CD4-positive, alpha-beta T cell treated with Interleukin-15 for 4 hours (primary cell): ENCODE measurements at regions not wholly inside any gene's neighbourhood (a gene's known extent, or its start where the extent isn't known, plus 50 kb on each side); places are given as distances from the start of the nearest gene placed in this dataset.
"Not testable (repeated sequence)": the region's sequence is repeated elsewhere in the genome, so short reads cannot be mapped to it uniquely, and the experiment has no call there.

Experiments
- DNase-seq: peaks from one replicate; pipeline ENCODE4 v3.0.0-alpha.2; 2020; ENCODE audit warnings: low spot score

DNA sequence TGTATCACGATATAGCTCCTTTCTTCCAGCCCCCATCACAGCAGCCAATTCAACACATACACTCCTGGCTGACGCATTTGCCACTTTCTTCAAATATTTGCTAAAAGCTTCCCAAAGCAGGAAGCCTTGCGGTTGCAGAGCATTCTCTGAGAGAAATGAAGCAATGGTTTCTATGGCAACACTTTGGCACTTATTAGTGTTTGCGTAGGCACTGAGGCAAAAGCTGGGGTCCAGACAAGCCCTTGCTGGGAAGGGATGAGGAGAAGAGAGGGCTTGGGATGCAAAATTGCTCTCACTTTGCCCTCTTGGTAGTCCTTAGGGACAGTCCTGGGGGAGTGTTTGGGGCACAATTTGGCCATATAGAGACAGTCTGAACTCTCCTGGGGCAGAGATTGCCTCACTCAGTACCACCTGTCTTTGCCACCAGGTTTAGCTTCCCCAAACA is 55.0 kb upstream of the PAK3 start:
- peak; percentile 22 for DNase-seq

DNA sequence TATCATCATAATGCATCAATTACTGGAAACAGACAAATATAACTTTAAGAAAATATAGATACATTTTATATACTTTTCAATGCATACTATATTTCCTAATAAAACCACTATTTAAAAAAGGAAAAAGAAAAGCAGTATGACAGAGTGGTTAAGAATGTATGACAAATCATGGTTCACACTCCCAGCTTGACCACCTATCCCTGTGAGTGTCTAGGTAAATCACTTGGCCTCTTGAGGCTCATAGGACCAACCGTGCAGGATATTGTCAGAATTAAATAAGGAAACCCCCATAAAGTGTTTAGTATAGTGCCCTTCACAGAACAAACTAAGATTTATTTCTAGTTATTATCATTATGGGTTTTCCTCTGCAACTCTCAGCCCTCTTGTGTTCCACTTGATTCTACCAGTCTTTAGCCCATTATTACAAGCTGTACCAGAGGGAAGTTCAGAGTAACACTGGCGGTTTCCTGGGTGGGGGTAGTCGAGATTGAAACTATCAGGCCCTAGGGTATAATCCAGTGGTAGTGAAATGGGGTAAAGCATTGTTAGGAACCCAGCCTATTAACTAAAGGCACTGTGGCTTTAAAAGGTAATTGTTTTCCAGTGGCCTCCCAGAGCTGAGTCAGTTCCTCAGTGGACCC is 55.5 kb upstream of the PAK3 start:
- DNase-seq, result no peak

DNA sequence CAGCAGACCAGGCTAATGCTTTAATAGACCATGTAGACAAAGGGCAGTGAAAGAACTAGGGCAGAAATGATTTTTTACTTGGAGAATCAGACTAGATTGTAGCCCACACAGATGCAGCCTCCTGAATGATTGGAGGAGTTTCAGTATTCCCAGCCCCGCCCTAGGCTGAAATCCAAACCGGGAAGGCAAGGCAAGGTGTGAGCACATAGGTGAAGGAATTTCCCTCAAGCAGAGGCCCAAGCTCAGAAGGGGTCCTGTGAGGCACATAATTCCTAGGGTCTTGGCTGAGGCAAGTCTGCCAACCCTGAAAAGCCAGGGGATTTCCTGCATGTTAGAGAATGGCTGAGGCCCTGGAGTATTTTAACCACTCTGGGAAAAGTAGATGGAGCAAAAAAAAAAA is 56.4 kb upstream of the PAK3 start:
- DNase-seq, result no peak

DNA sequence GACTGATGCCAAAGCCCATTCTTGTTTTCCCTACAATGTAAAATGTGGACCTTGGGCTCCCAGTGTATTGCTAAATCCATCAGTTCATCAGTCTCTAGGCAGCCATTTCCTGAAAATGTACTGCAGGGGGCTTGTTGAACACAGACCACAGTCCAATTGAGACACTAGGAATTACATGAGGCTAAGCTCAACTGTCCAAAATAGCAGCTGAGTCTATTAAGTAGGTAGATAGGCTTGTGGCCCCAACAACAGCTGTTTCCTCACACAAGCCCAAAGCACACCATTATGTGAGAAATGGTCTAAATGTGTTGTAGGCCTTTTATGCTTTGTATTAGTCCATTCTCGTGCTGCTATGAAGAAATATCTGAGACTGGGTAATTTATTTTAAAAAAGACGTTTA is 60.0 kb upstream of the PAK3 start:
- no peak for DNase-seq

DNA sequence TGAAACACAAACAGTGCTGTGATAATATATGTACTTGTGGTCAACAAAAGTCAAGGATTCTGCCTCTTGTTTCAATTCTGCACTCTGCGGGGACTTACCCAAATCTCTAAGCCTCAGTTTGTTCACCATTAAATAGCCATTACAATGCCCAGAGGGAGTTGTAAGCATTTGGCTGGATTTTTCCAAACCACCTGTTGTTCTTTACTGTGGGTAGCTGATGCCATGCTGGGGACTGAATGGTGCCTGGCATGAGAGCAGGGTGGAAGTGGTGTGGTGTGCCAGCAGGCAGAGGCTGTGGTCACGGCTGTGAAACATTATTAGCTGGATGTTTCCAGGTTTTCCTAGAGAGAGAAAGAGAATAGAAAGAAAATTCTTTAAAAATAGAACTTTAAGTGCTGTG is 60.7 kb upstream of the PAK3 start:
- no peak for DNase-seq

DNA sequence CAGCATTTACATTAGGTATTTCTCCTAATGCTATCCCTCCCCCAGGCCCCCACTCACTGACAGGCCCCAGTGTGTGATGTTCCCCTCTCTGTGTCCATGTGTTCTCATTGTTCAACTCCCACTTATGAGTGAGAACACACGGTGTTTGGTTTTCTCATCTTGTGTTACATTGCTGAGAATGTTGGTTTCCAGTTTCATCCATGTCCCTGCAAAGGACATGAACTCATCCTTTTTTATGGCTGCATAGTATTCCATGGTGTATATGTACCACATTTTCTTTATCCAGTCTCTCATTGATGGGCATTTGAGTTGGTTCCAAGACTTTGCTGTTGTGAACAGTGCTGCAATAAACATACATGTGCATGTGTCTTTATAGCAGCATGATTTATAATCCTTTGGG is 73.0 kb upstream of the PAK3 start:
- DNase-seq, result not testable (repeated sequence)

DNA sequence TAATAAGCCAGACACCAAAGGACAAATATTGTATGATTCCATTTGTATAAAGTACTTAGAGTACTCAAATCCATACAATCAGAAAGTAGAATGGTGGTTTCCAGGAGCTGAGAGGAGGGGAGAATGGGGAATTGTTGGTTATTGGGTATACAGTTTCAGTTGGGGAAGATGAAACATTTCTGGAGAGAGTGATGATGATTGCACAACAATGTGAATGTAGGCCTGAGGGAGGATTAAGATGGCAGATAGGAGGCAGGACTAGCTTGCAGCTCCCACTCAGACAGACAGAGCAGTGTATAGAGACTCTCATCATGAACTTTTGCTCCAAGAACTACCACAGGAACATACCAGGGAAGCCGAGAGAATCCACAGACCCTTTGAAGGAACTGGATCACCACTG is 75.7 kb upstream of the PAK3 start:
- DNase-seq, result no peak

DNA sequence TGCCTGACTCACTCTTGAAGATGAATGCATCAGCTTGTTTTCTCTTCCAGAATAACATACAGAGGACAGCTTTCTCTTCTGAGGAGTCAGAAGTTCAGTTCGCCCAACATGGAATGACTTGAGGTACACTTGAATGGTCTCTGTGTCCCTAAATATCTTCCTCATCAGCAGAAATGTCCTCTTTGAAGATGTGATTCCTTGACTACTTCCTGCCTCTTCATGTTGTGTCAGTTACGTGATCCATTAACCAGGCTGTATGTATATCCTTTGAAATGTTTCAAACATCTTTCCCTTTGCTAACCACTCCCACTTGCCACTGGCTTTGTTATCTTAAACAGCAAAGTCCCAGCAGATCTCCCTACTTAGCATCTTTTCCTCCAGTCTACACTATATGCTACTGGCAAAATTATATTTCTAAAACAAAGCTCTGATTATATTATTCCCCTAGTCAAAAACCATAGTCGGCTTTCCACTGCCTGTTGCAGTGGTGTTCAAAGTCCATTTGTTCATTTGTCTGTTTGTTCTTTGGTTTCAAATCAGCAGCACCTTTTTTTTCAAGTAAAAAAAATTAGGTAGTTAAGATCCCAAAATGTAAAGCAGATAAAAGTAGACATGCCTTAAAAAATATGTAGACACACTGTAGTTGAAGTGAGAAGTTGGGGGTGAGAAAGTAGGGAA is 82.1 kb upstream of the PAK3 start:
- no peak for DNase-seq

DNA sequence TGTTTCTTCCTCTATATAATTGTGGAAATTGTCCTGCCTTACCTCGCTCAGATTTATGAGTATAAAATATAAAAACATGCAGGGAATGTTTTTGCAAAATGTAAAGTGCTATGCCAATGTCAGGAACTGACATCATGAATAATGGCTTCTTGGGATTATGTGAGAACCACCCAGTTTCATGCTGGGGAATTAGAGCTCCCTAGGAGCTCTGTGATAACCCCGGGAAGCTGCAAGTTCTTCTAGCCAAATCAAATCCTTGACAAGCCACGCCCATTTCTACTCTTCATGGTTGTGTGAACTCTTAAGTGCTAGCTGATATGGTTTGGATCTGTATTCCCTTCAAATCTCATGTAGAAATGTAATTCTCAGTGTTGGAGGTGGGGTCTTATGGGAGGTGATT is 85.9 kb upstream of the PAK3 start:
- DNase-seq, result no peak

DNA sequence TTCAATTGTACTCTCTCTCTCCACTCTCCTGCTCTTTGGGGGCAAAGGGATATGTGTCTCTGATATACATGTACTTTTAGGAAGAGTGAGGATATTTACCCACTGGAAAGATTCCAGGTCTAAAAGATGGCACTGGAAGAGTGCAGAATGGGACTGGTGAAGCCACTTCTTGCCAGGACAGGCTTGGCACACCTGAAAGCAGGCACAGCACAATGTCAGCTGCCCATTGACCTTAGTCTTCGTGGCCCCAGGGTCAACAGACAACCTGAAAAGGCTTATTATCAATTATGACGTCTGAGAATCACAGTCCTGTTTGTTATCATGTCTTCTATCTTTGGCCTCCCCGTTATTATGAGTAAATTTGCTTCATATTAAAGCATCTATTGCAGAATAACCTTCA is 86.7 kb upstream of the PAK3 start:
- DNase-seq, result no peak

DNA sequence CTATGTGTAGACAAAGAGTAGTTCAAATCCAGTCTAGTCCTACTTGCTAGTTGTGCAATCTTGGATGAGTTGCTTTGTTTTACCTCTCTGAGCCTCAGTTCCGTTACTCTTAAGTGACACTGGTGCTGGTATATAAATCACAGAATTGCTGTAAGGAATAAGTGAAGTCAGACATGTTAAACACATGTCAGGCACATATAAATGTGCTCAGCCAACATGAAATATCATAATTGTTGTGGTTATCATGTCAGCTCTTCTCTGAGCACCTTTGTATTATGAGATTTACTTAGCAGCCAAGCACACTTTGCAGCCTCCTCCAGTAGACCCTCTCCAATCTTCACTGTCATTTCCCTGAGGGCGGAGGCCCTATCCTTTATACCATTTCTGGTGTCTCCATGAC is 87.9 kb upstream of the PAK3 start:
- DNase-seq, result no peak

DNA sequence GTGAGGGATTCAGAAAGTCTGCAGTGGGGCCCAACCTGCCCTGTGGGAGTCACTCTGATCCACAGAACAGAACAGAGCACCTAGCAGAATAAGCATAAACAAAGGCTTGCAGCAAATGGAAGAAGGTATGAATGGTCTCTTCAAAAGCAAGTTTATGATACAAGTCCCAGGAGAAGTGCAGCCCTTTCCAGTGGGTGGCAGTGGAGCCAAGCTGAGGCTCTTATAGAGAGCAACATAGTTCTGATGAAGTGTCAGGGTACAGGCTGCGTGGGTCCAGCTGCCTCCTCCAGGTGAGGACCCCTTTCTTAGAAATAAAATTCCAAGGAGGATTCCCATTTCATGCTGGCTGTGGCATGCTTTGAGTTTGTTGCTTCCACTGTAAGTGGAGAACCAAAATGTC is 88.8 kb upstream of the PAK3 start:
- DNase-seq, result no peak

DNA sequence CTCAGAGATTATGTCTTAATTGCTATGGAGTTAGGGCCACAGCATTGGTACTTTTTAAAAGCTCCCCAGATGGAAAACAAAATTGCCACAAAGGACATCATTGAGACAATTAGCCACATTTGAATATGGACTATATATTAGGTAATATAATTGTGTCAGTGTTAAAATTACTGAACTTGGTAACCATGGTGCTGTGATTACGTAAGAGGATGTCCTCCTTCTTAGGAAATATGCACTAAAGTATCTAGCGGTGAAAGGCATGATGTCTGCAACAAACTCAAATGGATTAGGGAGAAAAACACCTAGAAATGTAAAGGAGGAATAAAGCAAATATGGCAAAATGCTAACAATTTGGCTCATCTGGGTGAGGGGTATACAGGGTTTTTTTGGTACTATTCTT is 89.9 kb upstream of the PAK3 start:
- DNase-seq, result no peak

DNA sequence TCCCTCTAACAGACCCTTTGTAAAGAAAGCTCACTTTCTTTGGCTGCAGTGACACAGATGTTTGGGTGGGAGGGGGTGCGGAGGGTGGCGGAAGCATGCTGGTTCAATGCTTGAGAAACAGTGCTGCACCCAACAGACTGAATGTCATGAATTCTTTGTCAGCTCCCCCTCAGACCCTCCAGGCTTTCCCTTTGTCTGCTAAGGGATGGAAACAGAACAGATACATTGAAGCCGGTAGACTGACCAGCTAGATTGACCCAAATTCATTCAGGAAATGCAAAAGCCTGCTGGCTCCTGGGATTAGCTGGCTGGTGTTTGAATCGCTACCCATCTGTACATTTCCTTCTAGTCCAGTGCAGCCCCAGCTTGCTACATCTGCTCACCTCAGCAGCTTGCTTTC is 90.8 kb upstream of the PAK3 start:
- no peak for DNase-seq

DNA sequence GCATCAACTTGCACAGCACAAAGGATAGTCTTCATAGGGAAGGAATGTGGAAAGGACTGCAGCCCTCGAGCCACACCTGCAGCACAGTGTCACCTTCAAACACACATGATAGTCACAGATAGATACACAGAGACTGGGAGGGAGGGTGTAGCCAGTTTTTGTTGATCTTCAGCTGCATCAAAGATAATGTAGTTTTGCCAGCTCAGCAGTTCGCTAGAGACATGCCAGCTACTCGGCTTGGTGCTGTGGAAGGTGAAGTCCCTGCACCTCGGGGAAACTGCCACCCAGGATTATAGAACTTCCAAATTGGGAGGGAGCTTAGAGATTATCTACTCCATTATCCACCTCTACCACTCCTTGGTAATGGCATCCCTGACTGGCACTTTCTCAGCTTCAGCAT is 92.9 kb upstream of the PAK3 start:
- no peak for DNase-seq

DNA sequence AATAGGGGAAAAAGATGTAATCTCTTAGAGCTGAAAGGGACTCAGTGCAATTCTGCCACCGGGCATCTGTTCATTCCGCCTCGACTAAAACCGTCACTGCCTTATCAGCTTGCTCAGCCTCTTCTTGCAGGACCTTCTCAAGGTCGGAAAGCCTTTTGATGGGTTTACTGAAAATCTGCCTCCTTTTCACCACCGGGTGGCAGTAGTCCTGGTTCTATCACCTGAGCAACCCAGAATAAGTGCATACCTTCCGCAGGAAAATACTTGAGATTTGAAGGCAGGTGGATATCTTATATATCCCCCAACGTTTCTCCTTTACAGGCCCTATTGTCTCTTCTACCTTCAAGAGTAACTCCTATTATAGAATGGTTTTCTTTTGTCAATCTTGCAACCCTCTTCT is 103.4 kb upstream of the PAK3 start:
- DNase-seq, result peak; percentile 16

DNA sequence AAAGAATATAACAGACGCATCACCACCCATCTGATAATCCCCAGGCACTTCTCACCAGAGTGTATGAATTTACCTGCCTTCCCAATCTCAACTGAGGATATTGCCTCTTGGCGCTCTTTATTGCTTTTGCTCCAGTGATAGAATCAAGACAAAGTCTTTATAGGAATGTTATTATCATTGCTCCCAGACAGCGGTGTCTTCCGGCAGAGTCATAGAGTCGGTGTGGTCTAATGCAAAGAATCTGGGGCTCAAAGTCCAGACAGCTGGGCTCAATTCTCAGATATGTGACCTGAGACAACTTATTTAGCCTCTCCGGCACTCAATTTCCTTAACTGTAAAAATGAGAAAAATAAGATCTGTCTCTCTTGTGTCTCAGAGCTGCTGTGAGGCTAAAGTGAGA is 106.1 kb upstream of the PAK3 start:
- no peak for DNase-seq

DNA sequence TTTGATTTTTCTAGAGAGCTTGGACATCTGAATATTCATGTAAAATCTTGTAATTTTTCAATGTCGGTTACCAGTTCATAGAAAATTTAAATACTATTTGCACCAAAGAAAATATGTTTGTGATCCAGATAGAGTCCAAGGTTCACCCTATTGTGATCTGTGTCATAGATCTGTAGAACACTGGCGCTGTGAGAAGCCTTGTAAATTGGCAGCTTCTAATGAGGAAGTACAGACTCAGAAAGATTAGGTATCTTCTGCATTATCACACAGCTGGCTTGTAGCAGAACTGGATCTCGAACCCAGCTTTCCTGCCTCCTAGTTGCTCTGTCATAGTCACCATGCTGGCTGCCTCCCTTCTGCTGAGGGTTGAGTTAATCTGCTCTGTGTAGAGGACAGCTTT is 106.5 kb upstream of the PAK3 start:
- no peak for DNase-seq

DNA sequence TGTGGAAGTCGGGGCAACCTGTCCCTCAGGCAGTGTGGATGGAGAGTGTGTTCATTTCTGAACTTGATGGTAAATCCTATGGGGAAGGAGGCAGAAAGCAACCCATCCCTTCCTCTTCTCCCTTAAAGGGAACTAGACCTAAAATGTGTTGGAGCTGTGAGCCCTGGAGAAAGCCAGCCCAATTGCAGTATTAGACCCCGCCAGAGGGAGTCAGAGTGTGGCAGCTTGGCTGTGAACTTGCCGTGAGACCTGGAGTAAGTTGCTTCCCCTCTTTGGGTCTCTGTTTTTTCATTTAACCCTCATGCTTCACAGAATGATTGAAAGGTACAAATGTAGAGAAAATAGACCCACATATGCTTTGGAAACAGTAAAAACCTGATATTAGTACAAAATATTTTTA is 108.7 kb upstream of the PAK3 start:
- DNase-seq, result no peak

DNA sequence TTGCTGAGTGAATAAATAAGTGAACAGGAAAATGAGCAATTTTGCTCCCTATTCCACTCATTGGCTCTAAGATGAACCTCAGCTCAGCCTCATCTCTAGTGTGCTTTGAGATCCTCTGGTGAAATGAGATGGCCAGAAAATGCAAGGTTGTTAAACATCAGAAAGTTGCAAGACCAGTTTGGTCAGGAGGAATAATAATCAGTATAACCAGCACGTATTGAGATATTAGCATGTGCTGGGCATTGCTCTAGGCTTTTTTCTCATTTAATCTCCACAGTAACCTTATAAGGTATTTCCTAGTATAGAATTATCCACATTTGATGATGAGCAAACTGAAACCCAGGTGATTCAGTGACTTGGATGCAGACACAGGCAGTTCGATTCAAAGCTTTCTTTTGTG is 110.5 kb upstream of the PAK3 start:
- no peak for DNase-seq

DNA sequence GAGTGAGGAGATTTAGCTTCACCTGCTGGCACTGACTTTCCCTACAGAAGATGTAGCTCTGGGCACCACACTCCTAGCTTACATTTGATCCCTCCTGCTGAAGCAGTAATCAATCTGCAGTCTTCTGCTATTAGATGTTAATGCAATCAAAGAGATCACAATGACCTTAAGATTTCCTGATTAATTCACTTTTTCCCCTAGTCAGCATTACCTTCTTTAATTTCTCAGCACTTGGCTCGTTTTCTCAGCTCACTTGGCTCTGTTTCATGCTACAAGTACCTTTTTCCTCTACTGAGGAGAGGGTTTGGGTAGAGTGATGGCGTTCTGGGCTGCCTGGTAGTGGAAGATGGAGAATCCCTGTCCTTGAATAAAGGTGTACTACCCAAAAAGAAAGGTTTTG is 113.0 kb upstream of the PAK3 start:
- DNase-seq, result no peak

DNA sequence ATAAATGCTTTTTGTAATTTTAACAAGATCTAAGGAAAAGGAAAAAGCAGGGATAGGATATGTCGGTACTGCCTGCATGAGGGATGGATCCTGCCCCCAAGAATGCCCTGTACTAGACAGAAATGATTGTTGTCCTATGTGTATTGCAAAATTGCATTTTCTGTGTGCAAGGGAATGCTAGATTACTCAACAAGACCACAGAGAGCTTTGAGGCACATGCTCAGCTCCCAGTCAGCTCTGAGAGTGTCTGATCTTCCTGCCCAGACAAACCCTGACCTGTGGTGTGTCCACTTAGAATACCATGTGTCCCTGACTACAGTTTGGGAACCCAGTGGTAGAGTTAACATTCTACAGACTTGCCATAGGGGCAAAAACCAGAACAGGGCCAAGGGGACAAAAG is 129.2 kb upstream of the PAK3 start:
- DNase-seq, result no peak

DNA sequence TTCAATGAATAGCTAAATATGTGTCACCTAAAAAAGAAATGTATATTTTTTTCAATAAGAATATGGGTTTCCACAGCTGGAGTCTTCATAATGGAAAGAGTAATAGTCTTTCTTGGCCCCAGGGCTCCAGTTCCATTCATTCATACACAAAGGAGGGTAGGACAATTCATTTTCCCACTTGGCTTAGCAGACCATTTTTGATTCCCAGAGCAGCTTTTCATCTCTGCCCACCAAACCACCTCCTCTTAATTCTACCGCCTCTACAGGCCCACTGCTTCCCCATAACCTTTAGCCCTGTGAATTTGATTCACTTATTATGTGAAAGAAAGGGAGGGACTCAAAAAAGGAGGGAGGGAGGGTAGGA is 129.9 kb upstream of the PAK3 start:
- no peak for DNase-seq

DNA sequence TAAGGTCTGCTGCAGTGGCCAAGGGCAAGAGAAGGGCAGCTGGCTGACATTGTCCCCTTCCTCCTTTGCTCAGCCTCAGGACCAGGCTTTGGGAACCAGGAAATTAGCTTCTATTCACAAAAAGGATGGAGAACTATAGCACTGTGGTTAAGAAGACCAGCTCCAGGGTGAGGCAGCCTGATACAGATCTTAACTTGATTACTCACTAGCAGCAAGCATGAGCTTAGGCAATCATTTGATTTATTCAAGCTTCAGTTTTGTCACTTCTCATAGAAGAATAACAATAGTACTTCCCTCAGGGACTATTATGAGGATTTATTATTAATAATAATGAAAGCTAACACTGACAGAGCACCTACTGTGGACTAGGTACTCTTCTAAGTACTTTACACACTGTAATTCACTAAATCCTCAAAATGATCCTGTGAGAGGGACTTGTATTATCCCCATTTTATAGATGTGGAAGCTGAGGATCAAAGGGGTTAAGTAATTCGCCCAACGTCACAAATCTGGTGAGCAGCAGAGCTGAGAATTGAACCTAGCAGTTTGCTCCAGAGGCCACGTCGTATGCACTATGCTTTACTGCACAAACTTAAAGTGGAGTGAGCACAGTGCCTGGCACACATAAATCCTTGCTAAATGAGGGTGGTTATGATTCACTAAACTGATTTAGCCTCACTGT is 130.4 kb upstream of the PAK3 start:
- DNase-seq, result no peak
